ENCODE measurements at regions not wholly inside any gene's neighbourhood (a gene's known extent, or its start where the extent isn't known, plus 50 kb on each side); places are given as distances from the start of the nearest gene placed in this dataset.

DNA sequence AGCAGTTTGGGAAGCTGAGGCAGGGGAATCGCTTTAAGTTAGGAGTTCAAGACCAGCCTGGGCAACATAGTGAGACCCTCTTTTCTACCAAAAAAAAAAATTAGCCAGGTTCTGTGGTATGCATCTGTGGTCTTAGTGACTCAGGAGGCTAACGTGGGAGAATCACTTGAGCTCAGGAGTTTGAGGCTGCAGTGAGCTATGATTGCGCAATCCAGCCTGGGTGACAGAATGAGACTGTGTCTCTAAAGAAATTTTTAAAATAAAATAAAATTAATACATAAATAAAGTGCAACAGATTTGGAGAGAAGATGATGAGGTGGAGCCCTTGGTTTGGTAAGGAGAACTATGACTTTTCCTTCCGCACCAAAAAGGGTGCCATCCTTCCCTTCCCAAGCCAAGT is 436.9 kb downstream of the NLGN4X start:
- DNase-seq: no peak
- no peaks in the 10 kb centered on the region for H3K36me3 ChIP-seq (replicated peaks)
- in situ Hi-C loops (cut with HindIII; ENCODE audit: low pct_ligation_motif_present, low sequenced_read_pairs): no loop called here
- no peaks in the 10 kb centered on the region for H3K27me3 ChIP-seq (replicated peaks)
- TF ChIP-seq, protein P1, sequence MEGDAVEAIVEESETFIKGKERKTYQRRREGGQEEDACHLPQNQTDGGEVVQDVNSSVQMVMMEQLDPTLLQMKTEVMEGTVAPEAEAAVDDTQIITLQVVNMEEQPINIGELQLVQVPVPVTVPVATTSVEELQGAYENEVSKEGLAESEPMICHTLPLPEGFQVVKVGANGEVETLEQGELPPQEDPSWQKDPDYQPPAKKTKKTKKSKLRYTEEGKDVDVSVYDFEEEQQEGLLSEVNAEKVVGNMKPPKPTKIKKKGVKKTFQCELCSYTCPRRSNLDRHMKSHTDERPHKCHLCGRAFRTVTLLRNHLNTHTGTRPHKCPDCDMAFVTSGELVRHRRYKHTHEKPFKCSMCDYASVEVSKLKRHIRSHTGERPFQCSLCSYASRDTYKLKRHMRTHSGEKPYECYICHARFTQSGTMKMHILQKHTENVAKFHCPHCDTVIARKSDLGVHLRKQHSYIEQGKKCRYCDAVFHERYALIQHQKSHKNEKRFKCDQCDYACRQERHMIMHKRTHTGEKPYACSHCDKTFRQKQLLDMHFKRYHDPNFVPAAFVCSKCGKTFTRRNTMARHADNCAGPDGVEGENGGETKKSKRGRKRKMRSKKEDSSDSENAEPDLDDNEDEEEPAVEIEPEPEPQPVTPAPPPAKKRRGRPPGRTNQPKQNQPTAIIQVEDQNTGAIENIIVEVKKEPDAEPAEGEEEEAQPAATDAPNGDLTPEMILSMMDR (IDR thresholded peaks at IDR 0.05; ENCODE audit: low read depth, low read length, missing control alignments): no peak
- H3K27ac ChIP-seq: no peak overlapping the region
- H3K4me3 ChIP-seq (ENCODE audit: low read depth, low read length): no peak overlapping the region

DNA sequence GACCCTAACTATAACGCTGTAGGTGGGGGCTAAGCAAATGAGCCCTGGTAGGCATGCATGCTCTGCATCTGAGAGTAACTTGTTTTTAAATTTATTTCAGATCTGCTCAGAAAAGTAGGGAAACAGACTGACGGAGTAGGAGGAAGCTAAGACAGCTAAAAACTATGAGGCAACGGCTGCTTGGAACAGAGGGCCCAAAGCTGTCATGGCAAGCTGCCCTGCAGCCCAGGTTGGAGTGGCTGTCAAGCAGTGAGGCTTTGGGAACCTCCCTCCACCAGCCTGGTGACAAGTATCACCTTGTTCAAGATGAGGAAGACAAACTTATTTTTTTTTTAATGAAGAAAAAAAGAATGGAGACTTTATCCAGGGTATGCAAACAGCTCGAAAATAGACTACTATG is 439.8 kb downstream of the NLGN4X start:
- DNase-seq: no peak
- TF ChIP-seq, protein P1 (IDR thresholded peaks at IDR 0.05; ENCODE audit: low read depth, low read length, missing control alignments): no peak
- no peaks in the 10 kb centered on the region for H3K27me3 ChIP-seq (replicated peaks)
- H3K4me3 ChIP-seq (ENCODE audit: low read depth, low read length): no peak overlapping the region
- H3K36me3 ChIP-seq (replicated peaks): no peaks in the 10 kb centered on the region
- in situ Hi-C loops (cut with HindIII; ENCODE audit: low pct_ligation_motif_present, low sequenced_read_pairs): no loop called here
- H3K27ac ChIP-seq: no peak overlapping the region

DNA sequence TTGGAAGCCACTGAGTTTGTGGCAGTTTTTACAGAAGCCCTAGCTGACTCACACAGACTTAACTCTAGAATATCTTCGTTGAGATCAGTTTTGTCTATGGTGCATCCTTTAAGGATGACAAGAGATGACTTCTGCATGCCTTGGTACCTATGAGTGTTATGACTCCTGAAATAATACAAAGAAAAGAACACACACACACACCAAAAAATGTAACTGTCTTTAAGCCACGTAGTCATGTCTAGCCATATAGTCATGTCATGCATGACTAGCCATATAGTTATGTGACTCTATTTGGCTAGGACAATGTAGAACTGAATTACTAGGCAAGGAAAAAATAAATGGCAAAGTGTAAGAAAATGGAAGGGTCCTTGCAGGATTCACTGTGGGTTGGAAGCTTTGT is 447.8 kb downstream of the NLGN4X start:
- TF ChIP-seq, protein P1 (IDR thresholded peaks at IDR 0.05; ENCODE audit: low read depth, low read length, missing control alignments): no peak
- no peaks in the 10 kb centered on the region for H3K36me3 ChIP-seq (replicated peaks)
- no peak overlapping the region for H3K27ac ChIP-seq
- no peaks in the 10 kb centered on the region for H3K27me3 ChIP-seq (replicated peaks)
- H3K4me3 ChIP-seq (ENCODE audit: low read depth, low read length): no peak overlapping the region
- no peak for DNase-seq
- in situ Hi-C loops (cut with HindIII; ENCODE audit: low pct_ligation_motif_present, low sequenced_read_pairs): no loop called here

DNA sequence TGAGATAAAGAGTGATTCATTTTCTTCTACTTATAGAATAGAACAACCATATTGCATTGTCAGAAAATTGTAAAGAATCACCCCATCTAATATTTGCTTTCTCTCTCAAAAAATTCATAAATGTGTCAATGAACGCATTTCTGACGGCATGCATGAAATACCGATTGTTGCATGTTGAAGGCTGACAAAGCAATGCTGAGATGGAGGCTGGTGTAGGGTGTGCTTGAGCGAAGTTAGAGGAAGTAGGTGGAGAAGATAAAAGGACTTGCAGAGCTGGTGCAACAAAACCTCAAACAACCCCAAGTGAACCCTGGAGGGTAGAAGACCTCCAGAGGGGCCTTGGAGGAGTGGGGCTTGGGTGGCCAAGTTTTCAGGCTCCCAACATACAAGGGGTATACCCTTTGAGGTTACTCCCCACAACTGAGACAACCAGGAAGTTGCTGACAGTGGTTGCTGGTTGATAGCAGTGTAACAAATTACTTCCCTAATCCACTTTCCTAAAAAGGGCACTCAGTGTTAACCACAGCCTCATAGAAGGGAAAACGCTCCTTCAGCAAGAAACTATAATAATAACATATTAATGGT is 452.7 kb downstream of the NLGN4X start:
- no peak overlapping the region for H3K27ac ChIP-seq
- no peak for DNase-seq
- H3K27me3 ChIP-seq (replicated peaks): no peaks in the 10 kb centered on the region
- no peaks in the 10 kb centered on the region for H3K36me3 ChIP-seq (replicated peaks)
- TF ChIP-seq, protein P1 (IDR thresholded peaks at IDR 0.05; ENCODE audit: low read depth, low read length, missing control alignments): no peak
- in situ Hi-C loops (cut with HindIII; ENCODE audit: low pct_ligation_motif_present, low sequenced_read_pairs): no loop called here
- no peak overlapping the region for H3K4me3 ChIP-seq (ENCODE audit: low read depth, low read length)

DNA sequence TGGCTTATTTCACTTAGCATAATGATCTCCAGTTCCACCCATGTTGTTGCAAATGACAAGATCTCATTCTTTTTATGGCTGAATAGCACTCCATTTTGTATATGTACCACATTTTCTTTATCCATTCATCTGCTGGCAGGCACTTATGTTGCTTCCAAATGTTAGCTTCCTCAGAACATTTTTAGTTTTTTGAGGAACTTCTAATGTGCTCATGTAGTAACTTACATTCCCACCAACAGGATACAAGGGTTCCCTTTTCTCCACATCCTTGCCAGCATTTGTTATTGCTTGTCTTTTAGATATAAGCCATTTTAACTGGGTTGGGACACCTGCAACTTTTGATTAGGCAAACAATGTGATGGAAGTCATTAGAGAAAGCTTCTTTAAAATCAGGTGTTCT is 454.2 kb downstream of the NLGN4X start:
- Histone ChIP-seq H3K36me3 (replicated peaks) (no peaks in the 10 kb centered on the region), H3K4me3 (ENCODE audit: low read depth, low read length) (no peak overlapping the region), H3K27ac (no peak overlapping the region), H3K27me3 (replicated peaks) (no peaks in the 10 kb centered on the region)
- no peak for DNase-seq
- in situ Hi-C loops (cut with HindIII; ENCODE audit: low pct_ligation_motif_present, low sequenced_read_pairs): no loop called here
- TF ChIP-seq, protein P1 (IDR thresholded peaks at IDR 0.05; ENCODE audit: low read depth, low read length, missing control alignments): no peak

DNA sequence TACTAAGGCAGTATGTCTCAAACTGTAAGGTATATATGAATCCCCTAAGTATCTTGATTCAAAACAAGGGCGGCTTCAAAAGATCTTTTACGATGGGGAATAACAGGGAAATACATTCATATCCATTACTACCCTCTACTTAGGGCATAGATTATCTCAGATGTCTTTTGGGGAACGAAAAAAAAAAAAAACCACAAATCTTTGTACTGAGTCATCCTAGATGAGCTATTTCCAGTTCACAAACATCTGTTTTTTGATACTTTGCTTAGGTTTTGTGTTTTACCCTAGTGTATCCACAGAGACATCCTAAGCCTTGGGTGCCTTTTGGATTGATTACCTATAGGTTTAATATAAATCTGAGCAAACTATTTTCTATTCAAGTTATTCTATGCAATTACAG is 457.2 kb downstream of the NLGN4X start:
- no peaks in the 10 kb centered on the region for H3K27me3 ChIP-seq (replicated peaks)
- no peaks in the 10 kb centered on the region for H3K36me3 ChIP-seq (replicated peaks)
- H3K4me3 ChIP-seq (ENCODE audit: low read depth, low read length): no peak overlapping the region
- TF ChIP-seq, protein P1 (IDR thresholded peaks at IDR 0.05; ENCODE audit: low read depth, low read length, missing control alignments): no peak
- no peak overlapping the region for H3K27ac ChIP-seq
- in situ Hi-C loops (cut with HindIII; ENCODE audit: low pct_ligation_motif_present, low sequenced_read_pairs): no loop called here
- no peak for DNase-seq

All from brain microvascular endothelial cell (primary cell).